K562 (cell line): ENCODE measurements at regions not wholly inside any gene's neighbourhood (a gene's known extent, or its start where the extent isn't known, plus 50 kb on each side); places are given as distances from the start of the nearest gene placed in this dataset.

Source experiments
- ATAC-seq: fragments of 200-7000 bp; cut with Tn5 transposase; 3 replicates; pipeline ENCODE4 v1.9.1; 2020; ENCODE audit warnings: moderate library complexity
- BruUV-seq: library from RNA; stranded (reverse); fragments of 400-500 nt; replicated peaks from 2 replicates; lab custom pipeline; 2021; lab: Mats Ljungman, UMichigan
- CTCF ChIA-PET: fragments of 300-600 bp; formaldehyde crosslinking; extraction: SDS; loops from one replicate; lab custom pipeline; 2021; ENCODE audit warnings: low intra/inter-chr PET ratio; lab: Yijun Ruan, JAX
- POLR2A ChIA-PET: fragments of 300-600, 350-650 bp; sonication (Branson Sonifier 250); formaldehyde crosslinking; extraction: SDS; loops from one replicate; lab custom pipeline; 2021; ENCODE audit warnings: antibody characterized with exemption, inconsistent platforms; lab: Yijun Ruan, JAX
- DNase-seq, 4 experiments: peaks; one replicate each; pipeline versions ENCODE4 v3.0.0 to v3.0.0-alpha.2; 2011 to 2018; ENCODE audit warnings: low spot score in 3 of 4, mixed read lengths in 3 of 4; ENCODE audit errors: extremely low read depth in 1 of 4
- FAIRE-seq: peaks from 2 replicates; lab custom pipeline; 2011; peaks lifted over from hg19 to GRCh38; lab: Jason Lieb, UNC
- H2AFZ ChIP-seq: 2 replicates; pipeline ENCODE4 v1.6.0; 2011; ENCODE audit warnings: low read depth, low read length, control low read depth, inconsistent platforms
- H3K27ac ChIP-seq: fragments of 200-600 bp; 3 replicates; pipeline ENCODE4 v1.8.0; 2011; ENCODE audit warnings: low read depth, mild to moderate bottlenecking, control low read depth, inconsistent platforms, low read length, moderate library complexity, mixed read lengths; ENCODE audit errors: extremely low read depth
- H3K27me3 ChIP-seq, 2 experiments: fragments of 300-600 bp in 1 of 2; 2 replicates in 1 of 2; 3 replicates in 1 of 2; pipeline versions ENCODE4 v1.6.0 to v1.8.0; 2011; ENCODE audit warnings: inconsistent platforms in 2 of 2, low read length in 2 of 2, mild to moderate bottlenecking in 1 of 2, mixed read lengths in 1 of 2, moderate library complexity in 1 of 2; ENCODE audit not compliant: control insufficient read depth in 2 of 2, insufficient read depth in 2 of 2
- H3K36me3 ChIP-seq: fragments of 300-600 bp; 3 replicates; pipeline ENCODE4 v1.8.0; 2011; ENCODE audit warnings: mild to moderate bottlenecking, low read length, inconsistent platforms; ENCODE audit not compliant: control insufficient read depth, insufficient read depth
- H3K4me1 ChIP-seq, 2 experiments: fragments of 200-600 bp in 1 of 2; replicated peaks in 1 of 2; 2 replicates in 1 of 2; 3 replicates in 1 of 2; pipeline versions ENCODE4 v1.5.1 to v1.8.0; 2011; ENCODE audit warnings: inconsistent platforms in 2 of 2, low read length in 2 of 2, mild to moderate bottlenecking in 1 of 2, mixed read lengths in 1 of 2, moderate library complexity in 1 of 2; ENCODE audit not compliant: control insufficient read depth in 2 of 2, insufficient read depth in 2 of 2
- H3K4me2 ChIP-seq: 2 replicates; pipeline ENCODE4 v1.6.1; 2011; ENCODE audit warnings: low read length, control low read depth, inconsistent platforms, mixed read lengths; ENCODE audit not compliant: insufficient read depth
- H3K4me3 ChIP-seq: fragments of 200-600 bp; sonication (generic), shearing (Covaris generic); 2 replicates; pipeline ENCODE4 v1.5.1; 2016; ENCODE audit warnings: control low read depth, inconsistent platforms
- H3K79me2 ChIP-seq: fragments of 200-600 bp; 3 replicates; pipeline ENCODE4 v1.8.0; 2011; ENCODE audit warnings: low read length, inconsistent platforms; ENCODE audit not compliant: control insufficient read depth, insufficient read depth
- H3K9ac ChIP-seq, 2 experiments: 2 replicates each; pipeline versions ENCODE4 v1.6.0 to v1.6.1; 2011; ENCODE audit warnings: low read depth in 2 of 2, low read length in 2 of 2, control low read depth in 1 of 2, inconsistent platforms in 1 of 2, mild to moderate bottlenecking in 1 of 2, mixed read lengths in 1 of 2; ENCODE audit not compliant: insufficient read depth in 1 of 2
- H3K9me1 ChIP-seq: one replicate; pipeline ENCODE4 v1.6.0; 2011; ENCODE audit warnings: inconsistent platforms, mild to moderate bottlenecking, low read length, moderate library complexity; ENCODE audit not compliant: control insufficient read depth, insufficient read depth
- H3K9me3 ChIP-seq: replicated peaks from 2 replicates; pipeline ENCODE4 v1.5.1; 2011; ENCODE audit warnings: low read depth, low read length, inconsistent platforms; ENCODE audit not compliant: control insufficient read depth, insufficient read depth
- H4K20me1 ChIP-seq: replicated peaks from 2 replicates; pipeline ENCODE4 v1.6.1; 2011; ENCODE audit warnings: low read length, inconsistent platforms, mixed read lengths; ENCODE audit not compliant: control insufficient read depth, insufficient read depth
- HDAC2 ChIP-seq: fragments of 450-650 bp; IDR thresholded peaks from 2 replicates; pipeline ENCODE4 v1.6.1; 2016; ENCODE audit warnings: mild to moderate bottlenecking
- HDAC3 ChIP-seq: fragments of 450-650 bp; IDR thresholded peaks from 2 replicates; pipeline ENCODE4 v1.6.1; 2018; ENCODE audit warnings: borderline replicate concordance, mild to moderate bottlenecking, moderate library complexity; ENCODE audit not compliant: partially characterized antibody
- HES1 ChIP-seq: fragments of 450-650 bp; IDR thresholded peaks from 2 replicates; pipeline ENCODE4 v1.6.1; 2016; ENCODE audit warnings: low read depth, mild to moderate bottlenecking, moderate library complexity
- MEF2A ChIP-seq: IDR thresholded peaks from 2 replicates; pipeline ENCODE4 v1.6.1; 2011; ENCODE audit warnings: low read depth, mild to moderate bottlenecking, low read length, moderate library complexity; ENCODE audit not compliant: control insufficient read depth
- MTA1 ChIP-seq: fragments of 450-650 bp; IDR thresholded peaks from 2 replicates; pipeline ENCODE4 v1.6.1; 2017; ENCODE audit warnings: borderline replicate concordance
- NUFIP1 ChIP-seq: fragments of 450-650 bp; IDR thresholded peaks from 2 replicates; pipeline ENCODE4 v1.6.1; 2018; ENCODE audit not compliant: partially characterized antibody
- TBP ChIP-seq: optimal IDR thresholded peaks from 2 replicates; pipeline ENCODE3; 2011; ENCODE audit warnings: low read depth, low read length, improper control_type of control experiment
- TFAP4 ChIP-seq: sonication (generic); formaldehyde crosslinking; IDR thresholded peaks from 2 replicates; pipeline ENCODE4 v1.8.0; 2022; ENCODE audit warnings: missing genetic modification reagents, mild to moderate bottlenecking, moderate library complexity, borderline replicate concordance
- ZNF263 ChIP-seq: sonication (generic); formaldehyde crosslinking; IDR thresholded peaks from 2 replicates; pipeline ENCODE4 v1.8.0; 2022; ENCODE audit warnings: mild to moderate bottlenecking, missing genetic modification reagents, borderline replicate concordance
- ZNF316 ChIP-seq: fragments of 450-650 bp; IDR thresholded peaks from 2 replicates; pipeline ENCODE4 v1.6.1; 2016
- ZNF436 ChIP-seq: fragments of 250-450, 450-650 bp; sonication (Bioruptor Pico); formaldehyde crosslinking; IDR thresholded peaks from 2 replicates; pipeline ENCODE4 v1.7.0; 2020; ENCODE audit warnings: mild to moderate bottlenecking
- ZNF444 ChIP-seq: fragments of 250-450 bp; sonication (Bioruptor Pico); IDR thresholded peaks from 2 replicates; pipeline ENCODE4 v1.4.0; 2020; ENCODE audit warnings: mild to moderate bottlenecking, moderate library complexity
- ZNF696 ChIP-seq: fragments of 250-450 bp; sonication (Bioruptor Pico); conservative IDR thresholded peaks from 2 replicates; pipeline ENCODE4 v1.4.0; 2020; ENCODE audit warnings: mild to moderate bottlenecking, moderate library complexity
- ZNF778 ChIP-seq: fragments of 450-650 bp; formaldehyde crosslinking; IDR thresholded peaks from 2 replicates; pipeline ENCODE4 v1.4.0; 2020; ENCODE audit warnings: mild to moderate bottlenecking, moderate library complexity
- in situ Hi-C: fragments of 300-500 bp; cut with MboI; formaldehyde crosslinking; loops from 4 replicates; pipeline ENCODE4 v1.15.0; 2018; ENCODE audit warnings: inconsistent platforms, mixed read lengths
- intact Hi-C: fragments of 100-400 bp; cut with micrococcal nuclease; formaldehyde crosslinking; loops from 2 replicates; pipeline ENCODE4 v1.14.2; 2022
- TF ChIP-seq, protein P1 (sequence below): fragments of 150-350 bp; conservative IDR thresholded peaks from 2 replicates; pipeline ENCODE4 v1.6.1; 2014; ENCODE audit warnings: low read length
- TF ChIP-seq, protein P2 (sequence below): sonication (generic); formaldehyde crosslinking; IDR thresholded peaks from 2 replicates; pipeline ENCODE4 v1.8.0; 2022; ENCODE audit warnings: missing genetic modification reagents, mild to moderate bottlenecking, borderline replicate concordance

- TF ChIP-seq, protein P1, sequence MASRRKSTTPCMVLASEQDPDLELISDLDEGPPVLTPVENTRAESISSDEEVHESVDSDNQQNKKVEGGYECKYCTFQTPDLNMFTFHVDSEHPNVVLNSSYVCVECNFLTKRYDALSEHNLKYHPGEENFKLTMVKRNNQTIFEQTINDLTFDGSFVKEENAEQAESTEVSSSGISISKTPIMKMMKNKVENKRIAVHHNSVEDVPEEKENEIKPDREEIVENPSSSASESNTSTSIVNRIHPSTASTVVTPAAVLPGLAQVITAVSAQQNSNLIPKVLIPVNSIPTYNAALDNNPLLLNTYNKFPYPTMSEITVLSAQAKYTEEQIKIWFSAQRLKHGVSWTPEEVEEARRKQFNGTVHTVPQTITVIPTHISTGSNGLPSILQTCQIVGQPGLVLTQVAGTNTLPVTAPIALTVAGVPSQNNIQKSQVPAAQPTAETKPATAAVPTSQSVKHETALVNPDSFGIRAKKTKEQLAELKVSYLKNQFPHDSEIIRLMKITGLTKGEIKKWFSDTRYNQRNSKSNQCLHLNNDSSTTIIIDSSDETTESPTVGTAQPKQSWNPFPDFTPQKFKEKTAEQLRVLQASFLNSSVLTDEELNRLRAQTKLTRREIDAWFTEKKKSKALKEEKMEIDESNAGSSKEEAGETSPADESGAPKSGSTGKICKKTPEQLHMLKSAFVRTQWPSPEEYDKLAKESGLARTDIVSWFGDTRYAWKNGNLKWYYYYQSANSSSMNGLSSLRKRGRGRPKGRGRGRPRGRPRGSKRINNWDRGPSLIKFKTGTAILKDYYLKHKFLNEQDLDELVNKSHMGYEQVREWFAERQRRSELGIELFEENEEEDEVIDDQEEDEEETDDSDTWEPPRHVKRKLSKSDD, result no peak
- TF ChIP-seq HES1 (no peak), ZNF444 (no peak)
- TF ChIP-seq, all 486 proteins: peak for 0
Measured at GRCh38 chr15:37619358-37620042, 314.9 kb upstream of the TMCO5A start (continued).

GRCh38 chr15:37625576-37625975 lies 308.9 kb upstream of the TMCO5A start:
- H3K27ac ChIP-seq, result no peak overlapping the region
- H2AFZ ChIP-seq, result no peak overlapping the region
- BruUV-seq, result no TSS peak
- ChIA-PET POLR2A (no interaction called here), CTCF (no interaction called here)
- in situ Hi-C loops, result no loop called here
- ATAC-seq, result no peak
- H3K9ac ChIP-seq, result no peak overlapping the region
- H3K79me2 ChIP-seq, result no peaks in the 10 kb centered on the region
- H3K9me1 ChIP-seq, result no peaks in the 10 kb centered on the region
- no peak for TF ChIP-seq ZNF436
- no peak for TF ChIP-seq MEF2A
- TF ChIP-seq NUFIP1, result no peak
- no peak for TF ChIP-seq ZNF316
- TF ChIP-seq, protein P2, sequence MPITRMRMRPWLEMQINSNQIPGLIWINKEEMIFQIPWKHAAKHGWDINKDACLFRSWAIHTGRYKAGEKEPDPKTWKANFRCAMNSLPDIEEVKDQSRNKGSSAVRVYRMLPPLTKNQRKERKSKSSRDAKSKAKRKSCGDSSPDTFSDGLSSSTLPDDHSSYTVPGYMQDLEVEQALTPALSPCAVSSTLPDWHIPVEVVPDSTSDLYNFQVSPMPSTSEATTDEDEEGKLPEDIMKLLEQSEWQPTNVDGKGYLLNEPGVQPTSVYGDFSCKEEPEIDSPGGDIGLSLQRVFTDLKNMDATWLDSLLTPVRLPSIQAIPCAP (CRISPR knock-in tag), result no peak
- TF ChIP-seq HDAC2, result no peak
- no peak for TF ChIP-seq ZNF696 (CRISPR knock-in tag)
- no peak for TF ChIP-seq TBP
- TF ChIP-seq HDAC3, result no peak
- no peak for TF ChIP-seq TFAP4 (CRISPR knock-in tag)
- TF ChIP-seq ZNF263 (CRISPR knock-in tag), result no peak
- TF ChIP-seq MTA1, result no peak
- TF ChIP-seq ZNF778 (CRISPR knock-in tag), result no peak
- H3K36me3 ChIP-seq, result no peaks in the 10 kb centered on the region
- no peaks in the 10 kb centered on the region for H4K20me1 ChIP-seq
- H3K4me2 ChIP-seq, result no peak overlapping the region
- H3K9me3 ChIP-seq, result no peaks in the 10 kb centered on the region
- no peaks in the 10 kb centered on the region for H3K27me3 ChIP-seq
- no peak for FAIRE-seq
- DNase-seq, result no peak
- intact Hi-C loops, result no loop called here
- H3K4me3 ChIP-seq, result no peak overlapping the region
- H3K4me1 ChIP-seq, result no peaks in the 10 kb centered on the region
